KMS-11 (cell line): ENCODE measurements at regions not wholly inside any gene's neighbourhood (a gene's known extent, or its start where the extent isn't known, plus 50 kb on each side); places are given as distances from the start of the nearest gene placed in this dataset.

ENCODE experiments used
- H2AFZ ChIP-seq: fragments of 200-600 bp; sonication (generic); 2 replicates; pipeline ENCODE4 v1.6.1; 2016; ENCODE audit warnings: antibody characterized with exemption, mixed run types, low read depth
- H3K27ac ChIP-seq: fragments of 200-600 bp; sonication (generic); 2 replicates; pipeline ENCODE4 v1.6.1; 2016; ENCODE audit warnings: mild to moderate bottlenecking, mixed run types
- H3K27me3 ChIP-seq: fragments of 200-600 bp; sonication (generic); 2 replicates; pipeline ENCODE4 v1.6.1; 2017; ENCODE audit warnings: mild to moderate bottlenecking, low read depth, mixed run types, moderate library complexity; ENCODE audit not compliant: insufficient read depth
- H3K36me3 ChIP-seq: fragments of 200-600 bp; sonication (generic); 2 replicates; pipeline ENCODE4 v1.6.1; 2017; ENCODE audit warnings: mild to moderate bottlenecking, mixed run types; ENCODE audit not compliant: insufficient read depth
- H3K4me1 ChIP-seq: fragments of 200-600 bp; sonication (generic); 2 replicates; pipeline ENCODE4 v1.6.1; 2016; ENCODE audit warnings: mild to moderate bottlenecking, low read depth, mixed run types; ENCODE audit not compliant: poor library complexity, severe bottlenecking
- H3K4me2 ChIP-seq: fragments of 200-600 bp; sonication (generic); 2 replicates; pipeline ENCODE4 v1.7.0; 2016; ENCODE audit warnings: mild to moderate bottlenecking, mixed run types
- H3K4me3 ChIP-seq: fragments of 200-600 bp; sonication (generic); IDR thresholded peaks from 2 replicates; pipeline ENCODE4 v1.6.1; 2017; ENCODE audit warnings: low read depth, low read length, mixed read lengths; ENCODE audit not compliant: insufficient read depth
- H3K79me2 ChIP-seq: fragments of 200-600 bp; sonication (generic); 2 replicates; pipeline ENCODE4 v1.6.1; 2016; ENCODE audit warnings: low read depth, mixed run types; ENCODE audit not compliant: insufficient read depth
- H3K9ac ChIP-seq: fragments of 200-600 bp; sonication (generic); 2 replicates; pipeline ENCODE4 v1.6.1; 2016; ENCODE audit warnings: mild to moderate bottlenecking, mixed run types
- H4K20me1 ChIP-seq: fragments of 200-600 bp; sonication (generic); 2 replicates; pipeline ENCODE4 v1.6.1; 2016; ENCODE audit warnings: mild to moderate bottlenecking, mixed run types; ENCODE audit not compliant: insufficient read depth
- CTCF ChIP-seq: fragments of 200-600 bp; sonication (generic); conservative IDR thresholded peaks from 2 replicates; pipeline ENCODE4 v1.6.1; 2017; ENCODE audit warnings: low read depth, mild to moderate bottlenecking, antibody characterized with exemption, low read length, moderate library complexity, mixed read lengths

GRCh38 chr12:24544368-24544767 is 404.5 kb downstream of the BCAT1 start:
- Histone ChIP-seq H3K27ac (no peak overlapping the region), H3K27me3 (no peaks in the 10 kb centered on the region), H3K4me3 (no peak overlapping the region), H3K9ac (no peak overlapping the region), H4K20me1 (no peaks in the 10 kb centered on the region), H3K79me2 (no peaks in the 10 kb centered on the region), H3K4me2 (no peak overlapping the region), H3K36me3 (no peaks in the 10 kb centered on the region), H3K4me1 (no peaks in the 10 kb centered on the region), H2AFZ (no peak overlapping the region)
- TF ChIP-seq CTCF: no peak

GRCh38 chr12:24541193-24541871 is 407.6 kb downstream of the BCAT1 start:
- Histone ChIP-seq H3K4me1 (no peaks in the 10 kb centered on the region), H4K20me1 (no peaks in the 10 kb centered on the region), H3K27me3 (no peaks in the 10 kb centered on the region), H3K79me2 (no peaks in the 10 kb centered on the region), H3K4me2 (no peak overlapping the region), H3K27ac (no peak overlapping the region), H3K4me3 (no peak overlapping the region), H3K9ac (no peak overlapping the region), H3K36me3 (no peaks in the 10 kb centered on the region), H2AFZ (no peak overlapping the region)
- TF ChIP-seq CTCF: no peak

- Histone ChIP-seq H3K79me2 (no peaks in the 10 kb centered on the region), H2AFZ (no peak overlapping the region), H3K27ac (no peak overlapping the region), H3K4me2 (no peak overlapping the region), H3K4me1 (no peaks in the 10 kb centered on the region), H3K4me3 (no peak overlapping the region), H4K20me1 (no peaks in the 10 kb centered on the region), H3K27me3 (no peaks in the 10 kb centered on the region), H3K9ac (no peak overlapping the region), H3K36me3 (no peaks in the 10 kb centered on the region)
- no peak for TF ChIP-seq CTCF
These were observed 409.3 kb downstream of the BCAT1 start for GRCh38 chr12:24539646-24540045.

- no peaks in the 10 kb centered on the region for H3K4me1 ChIP-seq
- H3K4me2 ChIP-seq: no peak overlapping the region
- no peaks in the 10 kb centered on the region for H3K36me3 ChIP-seq
- H3K27ac ChIP-seq: no peak overlapping the region
- no peak overlapping the region for H3K9ac ChIP-seq
- H3K79me2 ChIP-seq: no peaks in the 10 kb centered on the region
- H3K27me3 ChIP-seq: no peaks in the 10 kb centered on the region
- no peak overlapping the region for H2AFZ ChIP-seq
- no peak for TF ChIP-seq CTCF
- no peak overlapping the region for H3K4me3 ChIP-seq
- no peaks in the 10 kb centered on the region for H4K20me1 ChIP-seq
These were observed 411.6 kb downstream of the BCAT1 start for GRCh38 chr12:24537083-24537860.
